Iris pigment epithelial cell (primary cell): ENCODE measurements at regions not wholly inside any gene's neighbourhood (a gene's known extent, or its start where the extent isn't known, plus 50 kb on each side); places are given as distances from the start of the nearest gene placed in this dataset.
"Not testable (repeated sequence)": the region's sequence is repeated elsewhere in the genome, so short reads cannot be mapped to it uniquely, and the experiment has no call there.

ENCODE experiments used
- DNase-seq: peaks from one replicate; pipeline ENCODE4 v3.0.0-alpha.2; 2011; ENCODE audit warnings: low read depth

DNA sequence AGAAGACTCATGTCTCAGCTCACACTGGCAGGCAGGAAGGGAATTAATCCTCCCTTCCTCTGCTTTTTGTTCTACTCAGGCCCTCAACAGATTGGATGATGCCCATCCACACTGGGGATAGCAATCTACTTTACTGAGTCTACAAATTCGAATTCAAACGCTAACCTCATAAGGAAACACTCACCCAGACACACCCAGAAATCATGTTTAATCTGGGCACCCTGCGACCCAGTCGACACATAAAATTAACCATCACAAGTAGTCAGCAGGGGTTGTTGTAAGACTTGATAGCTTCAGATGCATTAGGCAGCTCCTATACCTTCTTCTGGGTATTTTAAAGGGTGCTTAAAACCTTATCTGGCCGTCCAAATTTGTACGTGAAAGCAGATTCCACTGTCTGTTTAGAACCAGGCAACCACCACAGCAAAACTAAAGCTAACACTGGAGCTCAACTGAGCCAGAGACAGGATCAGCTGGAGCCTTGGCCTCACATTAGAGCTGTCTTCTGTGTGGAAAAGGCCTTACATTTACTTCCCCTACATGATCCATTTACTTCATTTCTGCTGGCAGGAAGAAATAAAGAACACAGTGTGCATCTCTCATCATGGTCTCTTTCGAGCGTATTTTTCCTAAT is 407.3 kb upstream of the PPP2R3A start:
- DNase-seq = no peak

DNA sequence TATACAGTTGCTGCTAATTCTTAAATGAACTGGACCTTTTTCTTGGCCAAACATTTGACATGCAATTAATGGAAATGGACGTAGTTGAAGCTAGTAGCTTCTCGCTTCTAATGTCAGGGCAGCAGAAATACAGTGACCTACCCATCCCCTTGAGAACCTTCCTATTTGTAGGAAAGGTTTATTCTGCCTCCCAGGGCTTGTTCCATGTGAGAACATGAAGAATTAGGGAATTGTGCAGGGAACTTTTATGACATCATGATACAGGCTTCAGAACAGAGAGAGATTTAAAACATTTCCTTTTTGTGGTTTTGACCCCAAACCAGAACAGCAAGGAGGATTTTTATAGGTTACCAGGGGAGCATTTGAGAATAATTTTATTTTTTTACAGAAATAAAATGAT is 406.6 kb upstream of the PPP2R3A start:
- DNase-seq = no peak

DNA sequence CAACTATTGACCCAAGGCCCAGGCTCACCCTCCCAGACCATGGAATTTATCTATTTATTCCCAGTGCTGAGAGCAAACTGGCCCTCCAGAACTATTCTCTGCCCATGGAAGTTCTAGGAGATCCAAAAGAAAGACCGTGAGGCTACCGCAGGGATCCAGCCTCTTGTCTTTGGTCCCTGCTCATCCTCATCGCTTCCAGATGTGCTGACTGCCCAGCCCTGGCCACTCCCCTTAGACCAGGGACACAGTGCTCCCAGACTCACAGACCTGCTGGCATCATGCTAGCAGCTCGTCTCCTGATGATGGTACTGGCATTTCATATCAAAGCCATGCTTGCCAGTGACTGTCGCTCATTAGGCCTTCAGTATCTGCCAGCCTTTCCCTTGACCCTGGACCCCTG is 405.7 kb upstream of the PPP2R3A start:
- DNase-seq = no peak

DNA sequence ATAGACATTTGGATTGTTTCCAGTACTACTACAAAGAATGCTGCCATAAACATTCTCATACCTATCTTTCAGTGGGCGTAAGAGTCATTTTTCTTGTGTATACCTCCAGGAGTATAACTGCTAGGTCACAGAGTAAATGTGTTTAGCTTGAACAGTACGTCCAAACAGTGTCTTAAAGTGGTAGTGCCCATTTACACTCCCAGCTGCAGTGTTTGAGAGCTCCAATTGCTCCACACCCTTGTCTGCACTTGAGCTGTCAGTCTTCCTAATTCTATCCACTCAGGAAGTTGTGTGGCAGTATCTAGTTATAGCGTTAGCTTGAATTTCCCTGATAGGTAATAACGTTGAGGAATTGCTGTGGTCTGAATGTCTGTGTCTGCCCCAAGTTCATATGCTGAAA is 404.7 kb upstream of the PPP2R3A start:
- DNase-seq = no peak

DNA sequence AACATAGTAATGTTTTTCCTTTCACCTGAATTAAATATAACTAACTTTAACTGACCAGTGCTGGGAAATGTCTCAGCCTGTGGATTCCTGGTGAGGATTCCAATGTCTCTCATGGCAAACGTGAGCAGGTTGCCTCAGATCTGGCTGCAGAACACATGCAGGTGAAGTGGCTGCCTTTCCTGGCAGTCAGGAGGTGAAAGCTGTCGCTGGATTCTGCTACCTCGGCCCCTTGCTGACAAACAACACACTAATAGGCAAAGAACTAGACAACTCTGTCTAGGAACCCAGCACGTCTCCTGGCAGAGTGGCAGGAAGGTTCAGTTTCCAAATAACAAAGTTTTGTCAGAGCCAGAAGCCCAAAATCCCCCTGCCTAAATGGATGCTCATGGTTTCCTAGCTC is 400.8 kb upstream of the PPP2R3A start:
- no peak for DNase-seq

DNA sequence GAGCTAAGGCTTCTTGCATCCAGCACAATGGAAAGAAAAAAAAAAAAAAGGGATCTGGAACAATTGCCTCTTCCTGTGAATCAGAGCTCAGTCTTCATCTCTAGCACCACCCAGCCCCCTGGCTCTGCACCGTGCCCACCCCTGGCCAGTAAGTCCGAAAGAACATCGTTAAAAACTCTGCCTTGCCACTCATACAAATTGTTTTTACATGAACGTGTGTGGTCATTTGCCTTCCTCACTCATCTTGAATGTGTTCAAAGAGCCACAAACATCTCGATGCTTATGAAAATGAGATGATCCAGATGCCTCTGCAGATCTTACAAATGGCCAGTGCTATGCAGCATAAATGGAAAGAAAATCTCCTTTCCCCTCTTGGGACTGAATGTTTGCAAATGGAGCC is 400.0 kb upstream of the PPP2R3A start:
- DNase-seq = no peak

DNA sequence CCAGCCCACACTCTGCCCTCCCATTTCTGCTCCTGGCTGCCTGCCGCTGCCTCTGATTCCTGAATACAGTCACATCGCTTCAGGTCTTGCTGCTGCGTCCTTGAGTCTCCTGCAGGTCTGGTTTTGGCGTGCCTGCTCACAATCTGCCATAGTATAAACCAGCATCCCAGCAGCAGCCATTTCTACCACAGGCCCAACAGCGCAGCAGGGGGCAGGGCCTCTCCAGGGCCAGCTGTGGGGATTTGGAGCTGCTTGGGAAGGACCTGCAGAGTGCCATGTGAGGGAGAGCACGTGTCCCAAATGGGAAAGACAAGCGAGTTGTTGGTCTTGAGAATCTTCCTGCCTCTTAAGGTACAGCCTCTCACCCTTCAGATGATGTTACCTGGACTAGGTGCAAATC is 398.3 kb upstream of the PPP2R3A start:
- DNase-seq = no peak

DNA sequence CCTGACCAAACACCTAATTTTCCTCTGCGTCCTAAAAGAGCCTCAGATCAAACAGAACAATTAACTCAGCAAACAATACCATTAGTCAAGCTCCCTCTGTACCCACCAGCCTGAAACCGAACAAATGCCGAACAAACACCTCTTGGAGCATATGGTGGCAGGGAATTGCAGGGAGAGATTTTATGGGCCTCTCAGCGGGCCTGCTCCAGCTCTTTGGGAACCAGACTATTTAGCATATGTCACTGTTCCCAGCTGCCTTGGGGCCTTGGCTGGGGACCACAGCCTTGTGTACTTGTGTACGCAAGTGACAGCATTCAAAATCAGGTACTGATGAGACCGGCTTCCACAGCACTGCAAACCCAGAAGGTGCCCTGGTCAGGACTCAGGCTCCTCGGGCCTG is 388.8 kb upstream of the PPP2R3A start:
- DNase-seq = no peak

DNA sequence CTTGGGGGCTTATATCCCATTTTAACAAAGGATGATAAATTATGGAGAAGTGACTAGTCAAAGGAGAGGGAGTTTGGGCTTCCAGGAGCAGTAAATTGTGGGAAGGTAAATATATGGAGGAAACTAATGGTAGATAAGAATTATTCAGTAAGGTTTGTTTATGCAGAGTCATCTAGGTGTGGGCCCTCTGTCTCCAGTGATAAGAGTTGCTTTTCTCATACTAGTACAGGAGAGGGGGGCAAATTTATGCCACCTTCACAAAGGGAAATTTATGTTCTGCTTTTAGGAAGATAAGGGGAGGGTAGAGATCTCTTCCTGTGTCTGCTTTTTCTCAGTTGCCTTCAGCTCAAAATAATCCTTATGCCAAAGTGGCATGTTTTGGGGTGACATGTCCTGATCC is 383.7 kb upstream of the PPP2R3A start:
- no peak for DNase-seq

DNA sequence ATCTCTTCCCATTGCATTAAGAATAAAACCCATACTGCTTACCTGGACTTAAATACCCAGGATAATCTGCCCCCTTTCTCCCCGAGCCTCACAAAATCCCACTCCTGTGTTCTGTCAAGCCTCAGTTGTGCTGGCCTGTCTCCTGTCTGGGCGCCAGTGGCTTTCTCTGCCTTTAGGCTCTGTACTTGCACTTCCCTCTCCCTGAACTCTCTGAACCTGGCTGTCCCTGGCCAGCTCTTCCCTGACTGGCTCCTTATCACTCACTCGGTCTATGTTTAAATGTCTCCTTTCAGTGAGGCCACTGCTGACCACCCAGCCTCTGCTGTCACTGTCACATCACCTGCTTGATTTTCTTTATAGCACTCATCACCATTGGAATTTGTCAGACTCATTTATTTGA is 382.7 kb upstream of the PPP2R3A start:
- DNase-seq = no peak

DNA sequence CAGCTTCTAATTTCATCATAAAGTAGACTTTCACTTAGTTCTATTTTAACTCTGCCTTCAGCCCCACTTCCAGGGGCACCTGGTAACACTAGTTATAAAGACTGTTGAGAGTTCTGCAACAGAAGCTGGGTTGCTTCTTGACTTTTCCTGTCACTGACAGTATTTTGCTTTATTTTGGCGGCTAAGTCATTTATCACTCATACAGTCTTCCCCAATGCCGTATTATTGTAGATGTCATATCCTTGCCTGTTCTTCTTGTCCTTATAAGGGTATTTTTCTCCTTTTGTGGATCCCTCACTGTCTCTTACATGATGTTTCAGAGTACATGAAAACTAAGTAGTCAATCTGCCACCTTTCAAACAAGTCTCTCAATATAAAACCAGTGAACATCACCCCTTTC is 369.0 kb upstream of the PPP2R3A start:
- DNase-seq = no peak

DNA sequence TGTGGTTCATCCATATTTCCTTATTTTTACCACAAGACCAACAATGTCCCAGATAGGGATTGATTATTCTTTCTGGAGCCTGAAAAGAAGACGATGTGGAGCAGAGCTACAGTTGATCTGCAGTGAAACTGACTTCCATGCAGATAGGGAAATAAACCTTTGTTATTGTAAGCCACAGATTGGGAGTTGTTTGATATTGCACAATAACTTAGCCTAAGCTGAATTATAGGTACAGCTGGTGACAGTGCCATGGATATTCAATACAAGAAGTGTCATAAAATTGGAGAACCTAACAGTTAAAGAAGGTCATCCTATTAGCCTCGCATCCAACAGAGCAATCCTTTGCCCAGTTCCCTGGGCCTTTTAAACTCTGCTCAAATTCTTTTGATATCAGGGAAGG is 367.7 kb upstream of the PPP2R3A start:
- DNase-seq = no peak

DNA sequence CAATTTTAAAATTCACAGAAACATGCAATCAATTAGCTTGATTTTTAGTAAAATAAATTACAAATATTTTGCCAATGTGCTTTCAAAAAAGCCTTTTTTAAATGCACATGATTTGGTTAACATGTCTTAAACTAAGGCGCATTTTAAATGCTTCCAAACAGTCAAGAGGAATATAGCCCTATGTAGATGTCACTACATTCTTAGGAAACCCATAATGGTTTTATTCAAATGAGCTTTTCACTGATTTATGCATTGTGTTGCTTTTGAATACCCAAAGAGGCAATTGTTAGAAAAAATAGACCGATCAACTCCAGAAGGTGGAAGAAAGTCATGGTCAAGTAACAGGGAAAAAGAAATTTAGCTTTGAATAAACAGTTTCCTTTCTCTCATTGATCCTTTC is 366.9 kb upstream of the PPP2R3A start:
- no peak for DNase-seq

DNA sequence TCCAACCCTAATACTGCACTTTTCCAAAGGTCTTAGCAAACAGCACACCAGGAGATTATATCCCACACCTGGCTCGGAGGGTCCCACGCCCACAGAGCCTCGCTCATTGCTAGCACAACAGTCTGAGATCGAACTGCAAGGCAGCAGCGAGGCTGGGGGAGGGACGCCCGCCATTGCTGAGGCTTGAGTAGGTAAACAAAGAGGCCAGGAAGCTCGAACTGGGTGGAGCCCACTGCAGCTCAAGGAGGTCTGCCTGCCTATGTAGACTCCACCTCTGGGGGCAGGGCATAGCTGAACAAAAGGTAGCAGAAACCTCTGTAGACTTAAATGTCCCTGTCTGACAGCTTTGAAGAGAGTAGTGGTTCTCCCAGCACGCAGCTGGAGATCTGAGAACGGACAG is 361.0 kb upstream of the PPP2R3A start:
- not testable (repeated sequence) for DNase-seq

DNA sequence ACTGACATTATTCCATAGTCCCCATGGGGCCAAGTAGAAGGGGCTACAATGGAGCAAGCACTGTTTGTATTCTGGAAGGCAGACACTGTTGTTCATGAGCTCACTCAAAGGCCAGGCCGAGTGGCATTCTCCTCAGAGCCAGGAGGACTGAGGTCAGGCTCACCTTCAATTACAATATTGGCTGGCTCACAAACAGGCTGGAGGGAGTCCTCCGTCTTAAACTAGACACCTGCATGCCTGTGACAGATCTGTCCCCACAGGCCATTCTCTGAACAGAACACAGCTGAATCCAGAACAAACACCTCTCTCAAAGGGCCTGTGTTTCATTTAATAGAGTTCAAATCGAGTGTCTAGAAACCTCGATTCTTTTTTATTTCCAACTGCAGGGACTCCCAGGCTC is 347.4 kb upstream of the PPP2R3A start:
- DNase-seq = no peak

DNA sequence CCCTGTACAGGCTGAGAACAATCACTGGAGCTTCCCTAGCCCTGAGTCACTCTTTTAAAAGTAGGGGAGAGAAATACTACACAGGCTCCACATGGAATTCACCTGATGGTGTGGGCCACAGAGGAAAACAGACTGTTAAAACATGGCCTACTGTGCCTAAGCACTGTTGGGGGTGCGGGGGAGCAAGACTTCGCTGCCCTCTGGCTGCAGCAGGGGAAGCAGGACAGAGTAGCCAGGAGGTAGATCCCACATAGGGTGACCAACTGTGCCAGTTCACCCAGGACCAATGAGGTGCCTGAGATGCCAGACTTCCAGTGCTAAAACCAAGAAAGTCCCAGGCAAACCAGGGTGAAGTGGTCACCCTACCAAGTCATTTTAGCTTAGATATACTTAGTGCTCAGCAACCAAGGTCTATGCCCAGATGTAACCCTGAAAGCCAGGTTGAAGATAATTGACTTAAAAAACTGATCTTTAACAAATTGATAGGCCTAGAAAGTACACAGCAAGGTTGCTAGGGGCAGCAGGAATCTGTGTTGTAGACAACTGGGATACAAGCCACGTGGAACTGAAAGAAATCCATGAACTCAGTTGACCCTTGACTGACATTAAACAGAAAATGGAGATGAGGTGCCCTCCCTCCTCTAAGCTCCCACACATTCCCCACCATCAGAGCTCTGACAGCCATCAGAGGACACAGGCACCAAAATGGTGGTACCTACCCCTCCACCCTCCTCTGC is 344.2 kb upstream of the PPP2R3A start:
- no peak for DNase-seq

DNA sequence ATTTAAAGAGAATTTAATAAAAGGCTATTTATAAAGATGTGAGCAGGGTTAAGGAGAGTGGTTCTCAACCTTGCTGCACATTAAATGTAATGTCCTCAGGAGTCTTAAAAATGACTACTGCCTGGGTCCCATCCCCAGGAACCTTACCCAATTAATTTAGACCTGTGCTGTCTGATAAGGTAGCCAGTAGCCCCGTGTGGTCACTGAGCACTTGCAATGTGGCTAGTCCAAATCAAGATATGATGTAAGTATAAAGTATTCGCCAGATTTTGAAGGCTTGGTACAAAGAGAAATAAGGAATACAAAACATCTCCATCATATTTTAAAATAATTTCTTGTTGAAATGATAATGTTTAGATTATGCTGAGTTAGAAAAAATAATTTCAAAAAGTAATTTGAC is 343.3 kb upstream of the PPP2R3A start:
- no peak for DNase-seq

DNA sequence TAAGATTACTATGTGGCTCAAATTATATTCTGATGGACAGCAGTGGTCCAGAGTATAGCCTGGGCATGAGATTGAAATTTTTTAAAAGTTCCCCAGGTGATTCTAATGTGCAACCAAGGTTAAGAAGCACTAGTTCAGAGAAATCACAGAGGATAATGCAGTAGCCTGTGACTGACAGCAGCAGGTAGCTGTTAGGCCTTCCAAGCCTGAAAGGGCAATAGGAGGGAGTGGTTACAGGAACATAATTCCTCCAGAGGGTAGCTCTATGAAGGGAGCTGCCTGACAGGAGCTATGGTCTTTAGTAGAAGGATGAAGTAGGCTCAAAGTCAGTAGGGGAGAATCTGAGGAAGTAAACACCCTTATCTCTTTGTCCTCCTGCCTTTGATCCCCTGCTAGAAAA is 342.9 kb upstream of the PPP2R3A start:
- DNase-seq = no peak

DNA sequence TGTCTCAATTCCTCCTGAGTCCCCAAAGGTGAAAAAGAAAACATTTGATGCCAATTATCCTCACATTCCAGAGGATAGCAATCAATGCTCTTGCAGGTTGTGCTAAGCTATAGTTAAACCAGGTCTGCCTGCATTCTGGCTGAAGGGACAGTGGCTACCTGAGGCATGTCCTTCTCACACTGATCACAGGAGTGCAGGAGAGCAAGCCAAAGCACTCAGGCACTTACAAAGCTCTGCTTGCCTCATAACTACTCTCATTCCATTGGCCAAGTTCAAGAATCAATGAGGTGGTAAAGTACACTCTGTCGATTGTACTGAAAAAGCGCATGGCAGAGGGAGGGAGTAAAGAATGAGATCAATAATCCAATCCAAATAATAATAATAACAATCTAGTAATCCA is 342.0 kb upstream of the PPP2R3A start:
- no peak for DNase-seq

DNA sequence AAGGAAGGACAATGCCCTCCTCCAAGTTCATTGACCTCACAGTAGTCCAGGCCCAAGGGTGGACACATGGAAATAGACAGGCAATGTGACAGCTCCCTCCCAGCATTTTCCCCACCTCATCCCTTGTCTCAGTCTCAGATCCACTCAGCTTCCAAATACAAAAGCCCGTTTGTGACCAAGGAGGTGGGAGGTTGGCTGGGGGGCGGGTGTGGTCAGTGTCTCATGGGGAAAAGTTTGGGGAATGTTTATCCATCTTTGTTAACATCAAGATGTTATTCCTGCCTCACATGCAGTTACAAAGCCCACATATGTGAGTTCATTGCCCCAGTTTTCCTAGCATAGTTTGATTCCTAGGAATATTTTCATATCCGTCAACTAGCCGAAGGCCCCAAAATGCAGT is 338.5 kb upstream of the PPP2R3A start:
- no peak for DNase-seq

DNA sequence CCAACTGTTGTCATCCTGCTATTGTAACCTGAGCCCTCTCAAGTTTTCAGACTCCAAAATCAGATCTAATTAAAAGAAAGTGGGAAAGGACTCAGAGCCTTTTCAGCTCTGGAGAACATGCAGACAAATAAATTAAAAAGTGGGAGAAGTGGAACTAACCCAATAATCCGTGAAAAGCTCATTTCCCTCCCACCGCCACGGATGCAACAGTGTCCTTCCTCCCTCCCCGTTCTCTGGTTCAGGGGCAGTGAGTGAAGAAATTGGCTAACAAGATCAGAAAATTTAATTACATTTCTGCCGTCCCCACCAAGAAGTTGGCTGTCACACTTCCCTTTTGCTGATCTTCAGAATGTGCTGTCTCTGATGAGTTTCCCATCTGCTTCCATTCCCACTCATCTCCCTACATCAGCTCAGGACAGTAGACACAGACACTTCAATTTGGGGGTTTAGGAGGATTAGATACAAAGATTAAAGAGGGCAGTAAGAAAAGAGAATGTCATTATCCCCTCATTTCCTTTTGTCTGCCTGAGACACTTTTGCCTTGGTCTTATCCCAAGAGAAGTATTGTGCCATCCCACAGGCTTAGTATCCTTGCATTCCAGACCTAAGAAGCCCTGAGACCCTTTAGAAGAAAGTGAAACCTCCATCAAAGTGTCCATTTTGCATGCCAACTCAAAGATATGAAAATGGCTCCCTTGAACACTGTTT is 335.7 kb upstream of the PPP2R3A start:
- DNase-seq = no peak

DNA sequence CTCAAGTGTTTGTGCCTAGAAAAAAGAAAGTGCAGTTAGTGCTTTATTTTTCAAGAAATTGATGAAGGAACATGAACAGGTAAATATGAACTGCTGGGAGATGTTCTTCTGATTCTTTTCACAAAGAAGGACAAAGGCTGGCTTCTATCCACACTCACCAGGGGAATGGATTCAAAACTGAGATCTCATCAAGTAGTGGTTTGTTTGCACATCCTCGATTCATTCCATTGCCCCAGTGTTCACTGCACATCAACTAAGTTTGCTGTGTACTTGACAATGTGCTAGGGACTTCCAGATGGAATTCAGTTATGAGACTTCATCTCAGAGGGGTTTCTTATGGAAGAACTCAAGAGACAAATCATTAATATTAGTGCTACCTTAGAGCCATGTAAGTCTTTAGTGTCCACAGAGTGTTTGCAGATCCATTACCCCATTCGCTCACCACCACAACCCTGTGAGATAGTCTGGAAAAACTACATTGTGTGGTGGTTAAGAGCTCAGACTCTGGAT is 332.9 kb upstream of the PPP2R3A start:
- no peak for DNase-seq

DNA sequence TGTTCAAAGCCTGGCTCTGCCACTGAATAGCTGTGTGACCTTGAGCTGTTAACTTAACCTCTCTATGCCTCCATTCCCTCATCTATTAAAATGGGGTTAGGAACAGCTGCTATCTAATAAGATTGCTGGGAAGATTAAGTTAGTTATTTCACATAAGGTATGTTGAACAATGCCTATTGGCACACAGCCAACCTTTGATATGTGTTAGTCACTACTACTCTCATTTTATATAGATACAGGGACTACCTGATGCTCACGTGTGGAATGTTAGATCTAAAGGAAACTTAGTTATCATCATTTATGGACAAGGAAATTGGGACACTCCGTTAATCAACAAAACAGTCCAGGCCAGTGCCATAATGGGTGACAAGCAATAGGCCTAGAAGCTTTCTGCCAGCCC is 332.4 kb upstream of the PPP2R3A start:
- no peak for DNase-seq
